Fibroblast of villous mesenchyme (primary cell): ENCODE measurements at regions not wholly inside any gene's neighbourhood (a gene's known extent, or its start where the extent isn't known, plus 50 kb on each side); places are given as distances from the start of the nearest gene placed in this dataset.
A peak's percentile ranks its signal among the peaks of the same experiment; 100 is the strongest.

ENCODE experiments used
- DNase-seq: peaks from one replicate; pipeline ENCODE4 v3.0.0-alpha.2; 2010; ENCODE audit warnings: low read depth
- H3K4me3 ChIP-seq: 2 replicates; pipeline ENCODE4 v1.5.1; 2011; ENCODE audit warnings: low read depth, mild to moderate bottlenecking, low read length
- TF ChIP-seq, protein P1 (sequence below): IDR thresholded peaks from 2 replicates; pipeline ENCODE4 v1.5.1; 2012; ENCODE audit warnings: low read depth, mild to moderate bottlenecking, low read length; ENCODE audit not compliant: insufficient read depth

DNA sequence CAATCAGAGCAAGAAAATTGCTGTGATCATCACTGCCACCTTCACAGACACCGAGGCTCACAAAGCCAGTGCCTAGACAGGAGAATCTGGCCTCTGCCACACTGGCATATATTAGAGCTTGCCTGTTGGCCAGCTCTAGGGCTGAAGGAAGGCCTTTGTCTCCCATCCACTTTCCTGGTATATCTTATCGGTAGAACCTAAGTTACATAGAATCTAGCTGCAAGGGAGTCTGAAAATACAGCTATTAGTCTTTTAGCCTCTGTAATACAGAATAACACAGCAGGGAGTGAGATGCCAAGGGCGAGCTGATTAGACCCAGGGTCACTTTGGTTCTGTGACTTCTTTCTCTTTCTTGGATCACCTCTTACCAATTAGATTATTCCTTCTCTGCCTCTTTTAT is 154.9 kb upstream of the KL start:
- DNase-seq = no peak
- H3K4me3 ChIP-seq = no peak overlapping the region
- TF ChIP-seq, protein P1, sequence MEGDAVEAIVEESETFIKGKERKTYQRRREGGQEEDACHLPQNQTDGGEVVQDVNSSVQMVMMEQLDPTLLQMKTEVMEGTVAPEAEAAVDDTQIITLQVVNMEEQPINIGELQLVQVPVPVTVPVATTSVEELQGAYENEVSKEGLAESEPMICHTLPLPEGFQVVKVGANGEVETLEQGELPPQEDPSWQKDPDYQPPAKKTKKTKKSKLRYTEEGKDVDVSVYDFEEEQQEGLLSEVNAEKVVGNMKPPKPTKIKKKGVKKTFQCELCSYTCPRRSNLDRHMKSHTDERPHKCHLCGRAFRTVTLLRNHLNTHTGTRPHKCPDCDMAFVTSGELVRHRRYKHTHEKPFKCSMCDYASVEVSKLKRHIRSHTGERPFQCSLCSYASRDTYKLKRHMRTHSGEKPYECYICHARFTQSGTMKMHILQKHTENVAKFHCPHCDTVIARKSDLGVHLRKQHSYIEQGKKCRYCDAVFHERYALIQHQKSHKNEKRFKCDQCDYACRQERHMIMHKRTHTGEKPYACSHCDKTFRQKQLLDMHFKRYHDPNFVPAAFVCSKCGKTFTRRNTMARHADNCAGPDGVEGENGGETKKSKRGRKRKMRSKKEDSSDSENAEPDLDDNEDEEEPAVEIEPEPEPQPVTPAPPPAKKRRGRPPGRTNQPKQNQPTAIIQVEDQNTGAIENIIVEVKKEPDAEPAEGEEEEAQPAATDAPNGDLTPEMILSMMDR = no peak

GRCh38 chr13:32863596-32863995 is 152.6 kb upstream of the KL start:
- H3K4me3 ChIP-seq = no peak overlapping the region
- TF ChIP-seq, protein P1 = no peak
- DNase-seq = no peak

DNA sequence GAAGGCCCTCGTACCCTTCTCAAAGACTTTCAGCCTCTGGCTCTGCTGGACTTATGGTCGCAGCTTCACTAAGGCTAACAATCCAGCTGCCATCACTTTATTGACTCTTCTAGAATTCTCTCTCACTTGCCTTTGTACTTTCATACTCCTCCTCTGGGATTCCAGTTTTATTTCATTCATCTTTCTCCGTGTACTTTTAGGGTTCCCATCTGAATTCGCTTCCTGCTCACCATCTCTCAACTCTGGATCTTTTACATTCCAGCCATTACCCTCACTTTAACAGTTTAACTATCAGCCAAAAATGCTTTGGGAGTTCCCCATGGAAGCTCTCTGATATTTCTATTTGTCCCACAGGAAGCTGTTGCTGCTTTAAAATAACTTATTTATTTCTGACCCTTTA is 149.3 kb upstream of the KL start:
- TF ChIP-seq, protein P1 = no peak
- no peak overlapping the region for H3K4me3 ChIP-seq
- no peak for DNase-seq

- TF ChIP-seq, protein P1 = no peak
- H3K4me3 ChIP-seq = no peak overlapping the region
- no peak for DNase-seq
Measured at GRCh38 chr13:32877491-32877890, 138.7 kb upstream of the KL start.

GRCh38 chr13:32878163-32878562 is 138.1 kb upstream of the KL start:
- no peak overlapping the region for H3K4me3 ChIP-seq
- peak; percentile 20 for DNase-seq
- TF ChIP-seq, protein P1 = no peak

- no peak overlapping the region for H3K4me3 ChIP-seq
- DNase-seq = no peak
- TF ChIP-seq, protein P1 = no peak
Measured at GRCh38 chr13:32880636-32881035, 135.6 kb upstream of the KL start.

DNA sequence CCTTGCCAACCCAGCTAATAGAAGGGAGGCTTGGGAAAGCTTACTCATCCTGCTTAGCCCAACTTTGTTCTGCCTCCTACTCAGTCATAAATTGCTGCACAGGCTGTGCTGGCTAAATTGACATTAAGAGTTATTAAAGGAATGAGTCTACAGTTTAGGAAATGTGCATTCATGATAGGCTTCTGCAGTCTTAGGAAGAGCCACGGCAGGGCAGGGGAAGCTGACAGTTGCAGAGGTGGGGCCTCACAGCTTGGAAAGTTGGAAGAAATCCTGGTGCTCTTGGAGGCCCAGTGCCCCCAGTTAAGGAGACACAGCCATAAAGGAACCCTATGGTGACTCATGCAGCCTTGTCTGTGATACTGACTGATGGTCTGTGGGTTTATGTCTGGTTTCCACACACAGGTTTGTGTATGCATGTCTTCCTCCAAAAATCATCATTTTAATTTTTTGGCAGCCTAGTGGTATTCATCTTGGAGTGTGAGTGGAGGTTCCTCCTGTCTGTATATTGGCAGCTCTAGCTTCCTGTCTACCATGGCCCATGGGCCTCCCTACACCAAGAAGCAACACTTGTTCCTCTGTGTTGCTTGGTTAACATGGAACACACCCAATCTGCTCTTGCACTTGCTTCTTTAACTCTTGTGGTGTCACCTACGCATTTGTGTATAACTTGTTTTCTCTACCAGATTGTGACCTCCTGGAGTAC is 135.0 kb upstream of the KL start:
- no peak overlapping the region for H3K4me3 ChIP-seq
- TF ChIP-seq, protein P1 = no peak
- peak; percentile 59 for DNase-seq
